ENCODE measurements at regions not wholly inside any gene's neighbourhood (a gene's known extent, or its start where the extent isn't known, plus 50 kb on each side); places are given as distances from the start of the nearest gene placed in this dataset.

- TF ChIP-seq CTCF (IDR thresholded peaks at IDR 0.05; ENCODE audit: low read depth, low read length, poor library complexity, severe bottlenecking) (no peak), EZH2phosphoT487 (IDR thresholded peaks at IDR 0.05; ENCODE audit: borderline replicate concordance, low read length) (no peak)
These were observed 236.1 kb upstream of the TNRC6C start for GRCh38 chr17:77722366-77722765.
